A549 (cell line): ENCODE measurements at regions not wholly inside any gene's neighbourhood (a gene's known extent, or its start where the extent isn't known, plus 50 kb on each side); places are given as distances from the start of the nearest gene placed in this dataset.

Source experiments
- CEBPB ChIP-seq, 2 experiments: fragments of >200 bp in 1 of 2; sonication (Bioruptor Twin) in 1 of 2; formaldehyde crosslinking in 1 of 2; IDR thresholded peaks; 2 replicates each; pipeline ENCODE4 v1.6.1; 2012 to 2016
- CTCF ChIP-seq: fragments of >200 bp; sonication (Bioruptor Twin); formaldehyde crosslinking; IDR thresholded peaks from 3 replicates; pipeline ENCODE4 v1.5.1; 2016
- HMGXB4 ChIP-seq: fragments of 250-450 bp; sonication (Bioruptor Pico); IDR thresholded peaks from 2 replicates; pipeline ENCODE4 v1.5.0; 2021; ENCODE audit warnings: mild to moderate bottlenecking, moderate library complexity, borderline replicate concordance
- JUN ChIP-seq, 2 experiments: fragments of >200 bp; sonication (Bioruptor Twin); formaldehyde crosslinking; IDR thresholded peaks; 2 replicates in 1 of 2; 3 replicates in 1 of 2; pipeline ENCODE4 v1.6.1; 2016 to 2017
- MYC ChIP-seq: IDR thresholded peaks from 2 replicates; pipeline ENCODE4 v1.6.1; 2012; ENCODE audit warnings: mild to moderate bottlenecking, inconsistent platforms, low read length, improper control_type of control experiment, borderline replicate concordance
- POLR2A ChIP-seq: IDR thresholded peaks from 2 replicates; pipeline ENCODE4 v1.6.1; 2012; ENCODE audit warnings: mild to moderate bottlenecking, low read length

GRCh38 chr7:52163311-52163710 is 846.7 kb upstream of the COBL start:
- TF ChIP-seq POLR2A (no peak), HMGXB4 (no peak), MYC (no peak), CEBPB (IDR thresholded peaks at IDR 0.05) (no peak), CTCF (no peak), JUN (IDR thresholded peaks at IDR 0.05) (no peak)
